ENCODE measurements at regions not wholly inside any gene's neighbourhood (a gene's known extent, or its start where the extent isn't known, plus 50 kb on each side); places are given as distances from the start of the nearest gene placed in this dataset.
A peak's percentile ranks its signal among the peaks of the same experiment; 100 is the strongest.

- DNase-seq (ENCODE audit: extremely low spot score, unreplicated experiment): no peak
- Mint-ChIP-seq H3K27me3 (peaks cover 79% of the 10 kb centered on the region), H3K9me3 (no peaks in the 10 kb centered on the region), H3K27ac (no peak overlapping the region), H3K4me1 (ENCODE audit: unreplicated experiment) (no peaks in the 10 kb centered on the region), H3K4me3 (no peak overlapping the region), H3K36me3 (no peaks in the 10 kb centered on the region)
- TF ChIP-seq CTCF (conservative IDR thresholded peaks at IDR 0.05): no peak
These were observed 82.9 kb upstream of the PPARA start for GRCh38 chr22:46067159-46068111.

- no peaks in the 10 kb centered on the region for H3K36me3 Mint-ChIP-seq
- no peaks in the 10 kb centered on the region for H3K9me3 Mint-ChIP-seq
- no peak overlapping the region for H3K27ac Mint-ChIP-seq
- H3K4me3 Mint-ChIP-seq: no peak overlapping the region
- peaks cover 79% of the 10 kb centered on the region for H3K27me3 Mint-ChIP-seq
- DNase-seq (ENCODE audit: extremely low spot score, unreplicated experiment): no peak
- peaks cover 7% of the 10 kb centered on the region for H3K4me1 Mint-ChIP-seq (ENCODE audit: unreplicated experiment)
- no peak for TF ChIP-seq CTCF (conservative IDR thresholded peaks at IDR 0.05)
These were observed 82.1 kb upstream of the PPARA start for GRCh38 chr22:46068181-46068592.

GRCh38 chr22:46068593-46069491, 81.5 kb upstream of the PPARA start:
- Mint-ChIP-seq H3K4me3 (peak overlapping the region; percentile 74), H3K36me3 (no peaks in the 10 kb centered on the region), H3K27me3 (peaks cover 79% of the 10 kb centered on the region), H3K9me3 (no peaks in the 10 kb centered on the region), H3K27ac (no peak overlapping the region), H3K4me1 (ENCODE audit: unreplicated experiment) (peaks cover 7% of the 10 kb centered on the region)
- no peak for DNase-seq (ENCODE audit: extremely low spot score, unreplicated experiment)
- TF ChIP-seq CTCF (conservative IDR thresholded peaks at IDR 0.05): no peak

- DNase-seq (ENCODE audit: extremely low spot score, unreplicated experiment): no peak
- Mint-ChIP-seq H3K27me3 (peaks cover 79% of the 10 kb centered on the region), H3K36me3 (no peaks in the 10 kb centered on the region), H3K4me3 (peak overlapping the region; percentile 74), H3K9me3 (no peaks in the 10 kb centered on the region), H3K27ac (no peak overlapping the region), H3K4me1 (ENCODE audit: unreplicated experiment) (peaks cover 7% of the 10 kb centered on the region)
- no peak for TF ChIP-seq CTCF (conservative IDR thresholded peaks at IDR 0.05)
These were observed 80.7 kb upstream of the PPARA start for GRCh38 chr22:46069521-46070214.

- H3K27ac Mint-ChIP-seq: no peak overlapping the region
- DNase-seq (ENCODE audit: extremely low spot score, unreplicated experiment): no peak
- H3K27me3 Mint-ChIP-seq: peaks cover 79% of the 10 kb centered on the region
- H3K4me1 Mint-ChIP-seq (ENCODE audit: unreplicated experiment): peaks cover 7% of the 10 kb centered on the region
- H3K36me3 Mint-ChIP-seq: no peaks in the 10 kb centered on the region
- TF ChIP-seq CTCF (conservative IDR thresholded peaks at IDR 0.05): no peak
- H3K9me3 Mint-ChIP-seq: no peaks in the 10 kb centered on the region
- peak overlapping the region; percentile 81 for H3K4me3 Mint-ChIP-seq
These were observed 80.0 kb upstream of the PPARA start for GRCh38 chr22:46070215-46070802.
